B cell (primary cell): ENCODE measurements at regions not wholly inside any gene's neighbourhood (a gene's known extent, or its start where the extent isn't known, plus 50 kb on each side); places are given as distances from the start of the nearest gene placed in this dataset.
"Not testable (repeated sequence)": the region's sequence is repeated elsewhere in the genome, so short reads cannot be mapped to it uniquely, and the experiment has no call there.

Experiments
- EZH2 ChIP-seq: IDR thresholded peaks from 2 replicates; pipeline ENCODE4 v1.6.1; 2012; ENCODE audit warnings: borderline replicate concordance, low read depth, mild to moderate bottlenecking, moderate library complexity, low read length; ENCODE audit not compliant: insufficient read depth, poor library complexity, severe bottlenecking
- TF ChIP-seq, protein P1 (sequence below): fragments of 200-600 bp; IDR thresholded peaks from one replicate; pipeline ENCODE4 v1.8.0; 2022; ENCODE audit warnings: antibody characterized with exemption, mild to moderate bottlenecking

DNA sequence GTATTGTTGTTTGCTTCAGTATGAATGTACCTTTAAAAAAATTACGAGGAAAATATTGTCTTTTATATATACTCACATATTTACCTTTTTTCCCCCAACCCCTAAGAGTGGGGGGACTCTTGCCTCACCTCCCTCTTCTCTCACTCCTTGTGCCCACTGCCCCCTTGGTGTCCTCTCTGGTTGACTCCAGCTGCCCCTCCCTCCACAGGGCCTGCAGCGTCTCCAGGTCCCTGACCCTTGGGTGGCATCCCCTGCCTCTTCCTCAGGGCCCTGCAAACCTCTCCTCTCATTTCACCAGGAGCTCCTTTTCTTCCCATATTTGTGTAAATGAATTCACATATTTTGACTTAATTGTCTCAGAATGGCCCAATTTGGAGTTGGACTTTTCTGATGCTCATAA lies 184.3 kb upstream of the GOLGA6L22 start:
- TF ChIP-seq, protein P1, sequence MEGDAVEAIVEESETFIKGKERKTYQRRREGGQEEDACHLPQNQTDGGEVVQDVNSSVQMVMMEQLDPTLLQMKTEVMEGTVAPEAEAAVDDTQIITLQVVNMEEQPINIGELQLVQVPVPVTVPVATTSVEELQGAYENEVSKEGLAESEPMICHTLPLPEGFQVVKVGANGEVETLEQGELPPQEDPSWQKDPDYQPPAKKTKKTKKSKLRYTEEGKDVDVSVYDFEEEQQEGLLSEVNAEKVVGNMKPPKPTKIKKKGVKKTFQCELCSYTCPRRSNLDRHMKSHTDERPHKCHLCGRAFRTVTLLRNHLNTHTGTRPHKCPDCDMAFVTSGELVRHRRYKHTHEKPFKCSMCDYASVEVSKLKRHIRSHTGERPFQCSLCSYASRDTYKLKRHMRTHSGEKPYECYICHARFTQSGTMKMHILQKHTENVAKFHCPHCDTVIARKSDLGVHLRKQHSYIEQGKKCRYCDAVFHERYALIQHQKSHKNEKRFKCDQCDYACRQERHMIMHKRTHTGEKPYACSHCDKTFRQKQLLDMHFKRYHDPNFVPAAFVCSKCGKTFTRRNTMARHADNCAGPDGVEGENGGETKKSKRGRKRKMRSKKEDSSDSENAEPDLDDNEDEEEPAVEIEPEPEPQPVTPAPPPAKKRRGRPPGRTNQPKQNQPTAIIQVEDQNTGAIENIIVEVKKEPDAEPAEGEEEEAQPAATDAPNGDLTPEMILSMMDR, result not testable (repeated sequence)
- not testable (repeated sequence) for TF ChIP-seq EZH2
